ENCODE measurements at regions not wholly inside any gene's neighbourhood (a gene's known extent, or its start where the extent isn't known, plus 50 kb on each side); places are given as distances from the start of the nearest gene placed in this dataset.

- WGBS, 2 donors, result 82 to 87% methylated on average over 4 of the region's 4 CpGs
- Histone ChIP-seq H3K9me3 (ENCODE audit: control insufficient read depth in 4 of 4, insufficient read depth in 3 of 4, low read length in 3 of 4) (no peaks in the 10 kb centered on the region), H3K4me1 (ENCODE audit: control insufficient read depth in 5 of 5, insufficient read depth in 5 of 5, low read length in 5 of 5) (no peaks in the 10 kb centered on the region), H3K27ac (ENCODE audit: low read depth in 1 of 2, low read length in 1 of 2) (no peak overlapping the region), H3K4me3 (no peak overlapping the region), H3K36me3 (ENCODE audit: control insufficient read depth in 4 of 4, insufficient read depth in 4 of 4, low read length in 4 of 4) (no peaks in the 10 kb centered on the region), H3K27me3 (ENCODE audit: control insufficient read depth in 3 of 3, insufficient read depth in 3 of 3, low read length in 2 of 3) (no peaks in the 10 kb centered on the region), H3K9ac (ENCODE audit: insufficient read depth in 1 of 2, low read length in 2 of 2) (no peak overlapping the region)
- DNase-seq (no peak), ATAC-seq (ENCODE audit: insufficient read depth, low FRiP score) (no peak)
- TF ChIP-seq CTCF (IDR thresholded peaks at IDR 0.05; ENCODE audit: control extremely low read depth, extremely low read depth), result no peak
Measured at GRCh38 chr13:55345224-55345623, 1795.5 kb upstream of the PRR20A start.

- no peaks in the 10 kb centered on the region for H3K36me3 ChIP-seq (ENCODE audit: control insufficient read depth in 4 of 4, insufficient read depth in 4 of 4, low read length in 4 of 4)
- no peaks in the 10 kb centered on the region for H3K27me3 ChIP-seq (ENCODE audit: control insufficient read depth in 3 of 3, insufficient read depth in 3 of 3, low read length in 2 of 3)
- H3K4me3 ChIP-seq, result no peak overlapping the region
- WGBS, 2 donors, result 92 to 94% methylated on average over 3 of the region's 3 CpGs
- H3K9me3 ChIP-seq (ENCODE audit: control insufficient read depth in 4 of 4, insufficient read depth in 3 of 4, low read length in 3 of 4), result no peaks in the 10 kb centered on the region
- H3K4me1 ChIP-seq (ENCODE audit: control insufficient read depth in 5 of 5, insufficient read depth in 5 of 5, low read length in 5 of 5), result no peaks in the 10 kb centered on the region
- no peak for ATAC-seq (ENCODE audit: insufficient read depth, low FRiP score)
- no peak for DNase-seq
- H3K27ac ChIP-seq (ENCODE audit: low read depth in 1 of 2, low read length in 1 of 2), result no peak overlapping the region
- TF ChIP-seq CTCF (IDR thresholded peaks at IDR 0.05; ENCODE audit: control extremely low read depth, extremely low read depth), result no peak
- H3K9ac ChIP-seq (ENCODE audit: insufficient read depth in 1 of 2, low read length in 2 of 2), result no peak overlapping the region
Measured at GRCh38 chr13:55347528-55347927, 1793.2 kb upstream of the PRR20A start.

- Histone ChIP-seq H3K4me1 (ENCODE audit: control insufficient read depth in 5 of 5, insufficient read depth in 5 of 5, low read length in 5 of 5) (peaks cover 0 to 4% (median 2%) of the 10 kb centered on the region in 5 donors), H3K27ac (ENCODE audit: low read depth in 1 of 2, low read length in 1 of 2) (no peak overlapping the region), H3K9me3 (ENCODE audit: control insufficient read depth in 4 of 4, insufficient read depth in 3 of 4, low read length in 3 of 4) (peaks cover 0 to 2% (median 0%) of the 10 kb centered on the region in 4 donors), H3K36me3 (ENCODE audit: control insufficient read depth in 4 of 4, insufficient read depth in 4 of 4, low read length in 4 of 4) (no peaks in the 10 kb centered on the region), H3K27me3 (ENCODE audit: control insufficient read depth in 3 of 3, insufficient read depth in 3 of 3, low read length in 2 of 3) (no peaks in the 10 kb centered on the region), H3K9ac (ENCODE audit: insufficient read depth in 1 of 2, low read length in 2 of 2) (no peak overlapping the region), H3K4me3 (no peak overlapping the region)
- 79 to 86% methylated on average over 1 of the region's 1 CpG for WGBS, 2 donors
- DNase-seq (no peak), ATAC-seq (ENCODE audit: insufficient read depth, low FRiP score) (no peak)
- no peak for TF ChIP-seq CTCF (IDR thresholded peaks at IDR 0.05; ENCODE audit: control extremely low read depth, extremely low read depth)
Measured at GRCh38 chr13:55359067-55359466, 1781.7 kb upstream of the PRR20A start.

- no peak for TF ChIP-seq CTCF (IDR thresholded peaks at IDR 0.05; ENCODE audit: control extremely low read depth, extremely low read depth)
- Histone ChIP-seq H3K4me3 (no peak overlapping the region), H3K4me1 (ENCODE audit: control insufficient read depth in 5 of 5, insufficient read depth in 5 of 5, low read length in 5 of 5) (peaks cover 0 to 4% (median 2%) of the 10 kb centered on the region in 5 donors), H3K27ac (ENCODE audit: low read depth in 1 of 2, low read length in 1 of 2) (no peak overlapping the region), H3K9ac (ENCODE audit: insufficient read depth in 1 of 2, low read length in 2 of 2) (no peak overlapping the region), H3K27me3 (ENCODE audit: control insufficient read depth in 3 of 3, insufficient read depth in 3 of 3, low read length in 2 of 3) (no peaks in the 10 kb centered on the region), H3K36me3 (ENCODE audit: control insufficient read depth in 4 of 4, insufficient read depth in 4 of 4, low read length in 4 of 4) (no peaks in the 10 kb centered on the region), H3K9me3 (ENCODE audit: control insufficient read depth in 4 of 4, insufficient read depth in 3 of 4, low read length in 3 of 4) (peaks cover 0 to 2% (median 0%) of the 10 kb centered on the region in 4 donors)
- DNase-seq (peak in 1 of 3 donors; percentile 13), ATAC-seq (ENCODE audit: insufficient read depth, low FRiP score) (no peak)
Measured at GRCh38 chr13:55361141-55361540, 1779.6 kb upstream of the PRR20A start.

All from lung (tissue), 11 donors.